ENCODE measurements at regions not wholly inside any gene's neighbourhood (a gene's known extent, or its start where the extent isn't known, plus 50 kb on each side); places are given as distances from the start of the nearest gene placed in this dataset.

DNA sequence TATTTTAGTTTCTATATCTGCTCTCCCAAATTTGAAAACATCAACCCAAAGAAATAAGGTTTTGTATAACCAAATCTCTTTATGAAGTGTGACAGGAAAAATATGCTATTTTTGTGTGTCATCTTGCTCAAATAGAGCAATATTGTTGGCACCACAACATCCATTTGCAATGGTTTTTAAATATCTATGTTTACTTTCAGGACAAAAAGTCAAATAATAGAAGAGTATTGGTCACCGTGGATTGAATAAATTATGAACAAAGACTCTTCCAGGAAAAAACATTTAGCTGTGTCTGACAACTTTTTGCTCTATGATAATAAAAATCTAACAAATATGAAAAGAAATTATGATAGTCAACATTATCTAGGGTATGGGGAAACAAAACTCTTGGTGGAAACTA is 439.2 kb downstream of the BTG1 start:
- no peaks in the 10 kb centered on the region for H3K9me3 ChIP-seq (ENCODE audit: control extremely low read depth in 1 of 3, control insufficient read depth in 2 of 3, insufficient read depth in 1 of 3, low read length in 2 of 3)
- H4K20me1 ChIP-seq (ENCODE audit: control insufficient read depth, insufficient read depth, low read length, poor library complexity, severe bottlenecking): no peaks in the 10 kb centered on the region
- no peak overlapping the region for H2AFZ ChIP-seq (ENCODE audit: insufficient read depth, low read depth, low read length, poor library complexity, severe bottlenecking)
- WGBS (ENCODE audit: insufficient coverage): no CpG with 5 or more reads among the region's 1 CpG
- H3K4me2 ChIP-seq (replicated peaks; ENCODE audit: low read depth, low read length, poor library complexity, severe bottlenecking): no peak overlapping the region
- DNase-seq: no peak
- no peak overlapping the region for H3K27ac ChIP-seq (ENCODE audit: low read length in 2 of 2)
- no peak overlapping the region for H3K4me3 ChIP-seq (ENCODE audit: control extremely low read depth in 1 of 5, extremely low read depth in 1 of 5, insufficient read depth in 1 of 5, low read depth in 2 of 5, low read length in 4 of 5)
- Mint-ChIP-seq H3K4me1 (no peaks in the 10 kb centered on the region), H3K27me3 (peaks cover 17% of the 10 kb centered on the region), H3K9me3 (ENCODE audit: insufficient read depth) (no peaks in the 10 kb centered on the region), H3K27ac (no peak overlapping the region), H3K4me3 (no peak overlapping the region)
- H3K79me2 ChIP-seq (ENCODE audit: control insufficient read depth, insufficient read depth, low read length): no peaks in the 10 kb centered on the region
- no peaks in the 10 kb centered on the region for H3K36me3 ChIP-seq (replicated peaks in 1 of 2; ENCODE audit: control extremely low read depth in 1 of 2, control insufficient read depth in 1 of 2, extremely low read depth in 1 of 2, insufficient read depth in 2 of 2, low read length in 1 of 2)
- ChIA-PET CTCF (no interaction called here), POLR2A (no interaction called here)
- TF ChIP-seq EZH2 (IDR thresholded peaks at IDR 0.05; ENCODE audit: borderline replicate concordance, insufficient read depth, low read depth, low read length, poor library complexity, severe bottlenecking): no peak
- TF ChIP-seq, protein P1, sequence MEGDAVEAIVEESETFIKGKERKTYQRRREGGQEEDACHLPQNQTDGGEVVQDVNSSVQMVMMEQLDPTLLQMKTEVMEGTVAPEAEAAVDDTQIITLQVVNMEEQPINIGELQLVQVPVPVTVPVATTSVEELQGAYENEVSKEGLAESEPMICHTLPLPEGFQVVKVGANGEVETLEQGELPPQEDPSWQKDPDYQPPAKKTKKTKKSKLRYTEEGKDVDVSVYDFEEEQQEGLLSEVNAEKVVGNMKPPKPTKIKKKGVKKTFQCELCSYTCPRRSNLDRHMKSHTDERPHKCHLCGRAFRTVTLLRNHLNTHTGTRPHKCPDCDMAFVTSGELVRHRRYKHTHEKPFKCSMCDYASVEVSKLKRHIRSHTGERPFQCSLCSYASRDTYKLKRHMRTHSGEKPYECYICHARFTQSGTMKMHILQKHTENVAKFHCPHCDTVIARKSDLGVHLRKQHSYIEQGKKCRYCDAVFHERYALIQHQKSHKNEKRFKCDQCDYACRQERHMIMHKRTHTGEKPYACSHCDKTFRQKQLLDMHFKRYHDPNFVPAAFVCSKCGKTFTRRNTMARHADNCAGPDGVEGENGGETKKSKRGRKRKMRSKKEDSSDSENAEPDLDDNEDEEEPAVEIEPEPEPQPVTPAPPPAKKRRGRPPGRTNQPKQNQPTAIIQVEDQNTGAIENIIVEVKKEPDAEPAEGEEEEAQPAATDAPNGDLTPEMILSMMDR (IDR thresholded peaks at IDR 0.05): no peak
- ATAC-seq (ENCODE audit: low read depth): no peak
- H3K4me1 ChIP-seq (ENCODE audit: control insufficient read depth in 2 of 2, insufficient read depth in 2 of 2, low read length in 2 of 2): no peaks in the 10 kb centered on the region
- no peaks in the 10 kb centered on the region for H3K27me3 ChIP-seq (replicated peaks in 1 of 4; ENCODE audit: control extremely low read depth in 1 of 4, control insufficient read depth in 3 of 4, insufficient read depth in 4 of 4, low read length in 3 of 4)
- intact Hi-C loops (cut with micrococcal nuclease): no loop called here
- H3K9ac ChIP-seq (ENCODE audit: low read length): no peak overlapping the region

DNA sequence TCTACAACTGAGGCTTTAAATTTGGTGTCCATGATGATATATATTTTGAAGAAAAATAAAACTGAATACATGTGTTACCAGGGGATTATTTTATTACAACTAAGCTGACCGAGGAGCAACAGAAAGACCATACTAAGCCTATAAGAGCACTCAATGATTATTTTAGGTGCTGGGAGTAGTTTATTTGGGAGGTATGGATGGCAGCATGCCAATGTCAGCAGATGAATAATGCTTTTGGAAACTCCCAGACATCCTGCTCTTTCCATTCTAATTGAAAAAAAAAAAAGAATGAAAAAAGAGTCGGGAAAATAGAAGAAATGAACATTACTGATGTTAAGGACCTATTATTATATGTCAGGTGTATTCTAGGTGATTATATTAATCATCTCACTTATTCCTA is 441.2 kb downstream of the BTG1 start:
- no peak overlapping the region for H3K4me3 Mint-ChIP-seq
- no peaks in the 10 kb centered on the region for H3K9me3 Mint-ChIP-seq (ENCODE audit: insufficient read depth)
- Histone ChIP-seq H3K9me3 (ENCODE audit: control extremely low read depth in 1 of 3, control insufficient read depth in 2 of 3, insufficient read depth in 1 of 3, low read length in 2 of 3) (no peaks in the 10 kb centered on the region), H3K27me3 (replicated peaks in 1 of 4; ENCODE audit: control extremely low read depth in 1 of 4, control insufficient read depth in 3 of 4, insufficient read depth in 4 of 4, low read length in 3 of 4) (no peaks in the 10 kb centered on the region), H4K20me1 (ENCODE audit: control insufficient read depth, insufficient read depth, low read length, poor library complexity, severe bottlenecking) (no peaks in the 10 kb centered on the region), H2AFZ (ENCODE audit: insufficient read depth, low read depth, low read length, poor library complexity, severe bottlenecking) (no peak overlapping the region), H3K4me3 (ENCODE audit: control extremely low read depth in 1 of 5, extremely low read depth in 1 of 5, insufficient read depth in 1 of 5, low read depth in 2 of 5, low read length in 4 of 5) (no peak overlapping the region), H3K36me3 (replicated peaks in 1 of 2; ENCODE audit: control extremely low read depth in 1 of 2, control insufficient read depth in 1 of 2, extremely low read depth in 1 of 2, insufficient read depth in 2 of 2, low read length in 1 of 2) (no peaks in the 10 kb centered on the region), H3K27ac (ENCODE audit: low read length in 2 of 2) (no peak overlapping the region), H3K79me2 (ENCODE audit: control insufficient read depth, insufficient read depth, low read length) (no peaks in the 10 kb centered on the region), H3K4me2 (replicated peaks; ENCODE audit: low read depth, low read length, poor library complexity, severe bottlenecking) (no peak overlapping the region), H3K9ac (ENCODE audit: low read length) (no peak overlapping the region), H3K4me1 (ENCODE audit: control insufficient read depth in 2 of 2, insufficient read depth in 2 of 2, low read length in 2 of 2) (no peaks in the 10 kb centered on the region)
- WGBS (ENCODE audit: insufficient coverage): no CpG with 5 or more reads among the region's 2 CpGs
- H3K27ac Mint-ChIP-seq: no peak overlapping the region
- ChIA-PET CTCF (no interaction called here), POLR2A (no interaction called here)
- intact Hi-C loops (cut with micrococcal nuclease): no loop called here
- TF ChIP-seq, protein P1 (IDR thresholded peaks at IDR 0.05): no peak
- TF ChIP-seq EZH2 (IDR thresholded peaks at IDR 0.05; ENCODE audit: borderline replicate concordance, insufficient read depth, low read depth, low read length, poor library complexity, severe bottlenecking): no peak
- H3K27me3 Mint-ChIP-seq: peaks cover 22% of the 10 kb centered on the region
- DNase-seq (no peak), ATAC-seq (ENCODE audit: low read depth) (no peak)
- no peaks in the 10 kb centered on the region for H3K4me1 Mint-ChIP-seq
